ENCODE measurements at regions not wholly inside any gene's neighbourhood (a gene's known extent, or its start where the extent isn't known, plus 50 kb on each side); places are given as distances from the start of the nearest gene placed in this dataset.

- H3K4me3 ChIP-seq (ENCODE audit: insufficient read depth, low read depth, low read length) = no peak overlapping the region
- no peak for TF ChIP-seq CTCF (conservative IDR thresholded peaks at IDR 0.05; ENCODE audit: low read depth, low read length)
- no peak for TF ChIP-seq USF2 (IDR thresholded peaks at IDR 0.05; ENCODE audit: low read depth, low read length)
- TF ChIP-seq CEBPB (IDR thresholded peaks at IDR 0.05; ENCODE audit: low read depth, low read length) = peak; percentile 49
- TF ChIP-seq NFE2L2 (IDR thresholded peaks at IDR 0.05; ENCODE audit: low read depth, low read length) = no peak
- TF ChIP-seq FOS (IDR thresholded peaks at IDR 0.05; ENCODE audit: low read depth, low read length) = peak; percentile 32; the same call in 1 of the 2 replicates
- H4K5ac ChIP-seq (ENCODE audit: low read depth, low read length) = no peak overlapping the region
- H2BK15ac ChIP-seq (ENCODE audit: low read depth, low read length) = no peak overlapping the region
- in situ Hi-C loops (cut with MboI; ENCODE audit: low sequenced_read_pairs) = no loop called here
- H4K91ac ChIP-seq (ENCODE audit: insufficient read depth, low read depth, low read length) = no peak overlapping the region
- no peak overlapping the region for H3K9ac ChIP-seq (ENCODE audit: low read depth, low read length)
- H3K27ac ChIP-seq (ENCODE audit: insufficient read depth, low read length) = no peak overlapping the region
- dilution Hi-C loops (cut with HindIII; ENCODE audit: low sequenced_read_pairs, unreplicated experiment) = no loop called here
- no peaks in the 10 kb centered on the region for H4K20me1 ChIP-seq (ENCODE audit: insufficient read depth, low read length)
- H4K8ac ChIP-seq (ENCODE audit: low read depth in 2 of 2, low read length in 2 of 2) = no peak overlapping the region
- POLR2A ChIA-PET (ENCODE audit: unreplicated experiment) = no interaction called here
- no peak overlapping the region for H3K4me2 ChIP-seq (ENCODE audit: low read depth, low read length)
- H2AFZ ChIP-seq (replicated peaks; ENCODE audit: low read length, poor library complexity) = no peak overlapping the region
- H2BK120ac ChIP-seq (ENCODE audit: low read depth, low read length) = no peak overlapping the region
- peak; percentile 53; the same call in 1 of the 2 replicates for ATAC-seq (ENCODE audit: low read depth)
- no peaks in the 10 kb centered on the region for H3K4me1 ChIP-seq (ENCODE audit: control insufficient read depth, insufficient read depth, low read length)
- H3K9me1 ChIP-seq (ENCODE audit: insufficient read depth, low read length) = no peaks in the 10 kb centered on the region
- no peak overlapping the region for H2AK9ac ChIP-seq (replicated peaks; ENCODE audit: low read depth, low read length, poor library complexity)
- H3K36me3 ChIP-seq (ENCODE audit: control insufficient read depth, insufficient read depth, low read length) = no peaks in the 10 kb centered on the region
- no peak overlapping the region for H3K23ac ChIP-seq (ENCODE audit: low read depth, low read length)
- H3K56ac ChIP-seq (ENCODE audit: extremely low read depth, insufficient read depth, low read length) = no peak overlapping the region
- H3K79me1 ChIP-seq (ENCODE audit: low read depth in 1 of 2, low read length in 2 of 2) = no peaks in the 10 kb centered on the region
- H3K4ac ChIP-seq (ENCODE audit: low read depth, low read length) = no peak overlapping the region
- no peak overlapping the region for H2BK5ac ChIP-seq (ENCODE audit: low read depth, low read length, poor library complexity, severe bottlenecking)
- no peak overlapping the region for H2BK20ac ChIP-seq (ENCODE audit: low read depth, low read length)
- intact Hi-C loops (cut with micrococcal nuclease) = no loop called here
- no TSS peak for BruUV-seq (replicated peaks)
- H3K9me3 ChIP-seq (ENCODE audit: control insufficient read depth, insufficient read depth, low read length) = no peaks in the 10 kb centered on the region
- H3K18ac ChIP-seq (ENCODE audit: low read depth, low read length) = no peak overlapping the region
- no peak overlapping the region for H3K14ac ChIP-seq (replicated peaks; ENCODE audit: low read depth, low read length)
- H2AK5ac ChIP-seq (ENCODE audit: low read depth, low read length) = no peak overlapping the region
- H3K27me3 ChIP-seq (ENCODE audit: control insufficient read depth, insufficient read depth, low read length) = no peaks in the 10 kb centered on the region
- CTCF ChIA-PET = interaction anchor here (1.7 kb wide), 1 partner anchor 1585 kb away, joined by 6 read pairs; no protein-coding TSS in a partner anchor
- peak; percentile 65 for DNase-seq
These were observed 123.3 kb upstream of the CWC22 start for GRCh38 chr2:180130403-180130802.
